Neural cell (in vitro differentiated cells): ENCODE measurements at regions not wholly inside any gene's neighbourhood (a gene's known extent, or its start where the extent isn't known, plus 50 kb on each side); places are given as distances from the start of the nearest gene placed in this dataset.

ENCODE experiments used
- H2AFZ ChIP-seq: fragments of 200-600, 300-800 bp; sonication (generic), shearing (Covaris generic); 2 replicates; pipeline ENCODE4 v1.6.0; 2014; ENCODE audit warnings: low read depth, mild to moderate bottlenecking, antibody characterized with exemption, low read length, moderate library complexity
- H3F3A ChIP-seq: fragments of 200-600 bp; shearing (Covaris generic); 2 replicates; pipeline ENCODE4 v1.6.1; 2016; ENCODE audit warnings: mild to moderate bottlenecking, moderate library complexity, mixed read lengths, antibody characterized with exemption, low read length; ENCODE audit not compliant: insufficient read depth, poor library complexity, severe bottlenecking
- H3K27ac ChIP-seq: fragments of 200-600, 300-800 bp; sonication (generic), shearing (Covaris generic); 2 replicates; pipeline ENCODE4 v1.5.1; 2014; ENCODE audit warnings: mild to moderate bottlenecking, low read length, moderate library complexity
- H3K27me3 ChIP-seq: fragments of 300-800, 200-600 bp; sonication (generic), shearing (Covaris generic); 2 replicates; pipeline ENCODE4 v1.6.0; 2014; ENCODE audit warnings: mild to moderate bottlenecking, low read depth, low read length, moderate library complexity; ENCODE audit not compliant: insufficient read depth
- H3K36me3 ChIP-seq: fragments of 300-800, 200-600 bp; sonication (generic), shearing (Covaris generic); 2 replicates; pipeline ENCODE4 v1.5.1; 2014; ENCODE audit warnings: mild to moderate bottlenecking, antibody characterized with exemption, low read length, moderate library complexity; ENCODE audit not compliant: insufficient read depth
- H3K4me2 ChIP-seq: fragments of 300-800, 200-600 bp; sonication (generic), shearing (Covaris generic); 2 replicates; pipeline ENCODE4 v1.6.0; 2014; ENCODE audit warnings: mild to moderate bottlenecking, low read length
- H3K4me3 ChIP-seq: fragments of 300-800, 200-600 bp; sonication (generic), shearing (Covaris generic); 2 replicates; pipeline ENCODE4 v1.5.1; 2014; ENCODE audit warnings: mild to moderate bottlenecking, low read length, moderate library complexity
- H3K79me2 ChIP-seq: fragments of 200-600 bp; shearing (Covaris generic); replicated peaks from 2 replicates; pipeline ENCODE4 v1.6.0; 2014; ENCODE audit warnings: mild to moderate bottlenecking, low read length, moderate library complexity; ENCODE audit not compliant: insufficient read depth
- H3K9ac ChIP-seq: fragments of 300-800, 200-600 bp; sonication (generic), shearing (Covaris generic); 2 replicates; pipeline ENCODE4 v1.6.1; 2016; ENCODE audit warnings: mild to moderate bottlenecking, low read length, mixed read lengths
- H3K9me2 ChIP-seq: fragments of 200-600 bp; shearing (Covaris generic); 2 replicates; pipeline ENCODE4 v1.6.1; 2016; ENCODE audit warnings: mild to moderate bottlenecking, low read length, mixed read lengths; ENCODE audit not compliant: insufficient read depth
- H3K9me3 ChIP-seq: fragments of 200-600, 300-800 bp; sonication (generic), shearing (Covaris generic); 2 replicates; pipeline ENCODE4 v1.6.1; 2016; ENCODE audit warnings: mild to moderate bottlenecking, mixed run types, low read length, moderate library complexity, mixed read lengths
- H4K20me1 ChIP-seq: fragments of 200-600 bp; shearing (Covaris generic); 2 replicates; pipeline ENCODE4 v1.6.1; 2016; ENCODE audit warnings: mild to moderate bottlenecking, mixed run types; ENCODE audit not compliant: insufficient read depth
- CTCF ChIP-seq: fragments of 450-650 bp; IDR thresholded peaks from 2 replicates; pipeline ENCODE4 v1.5.1; 2014; ENCODE audit warnings: antibody characterized with exemption, mild to moderate bottlenecking, moderate library complexity; ENCODE audit not compliant: poor library complexity, severe bottlenecking
- EP300 ChIP-seq: fragments of 450-650 bp; conservative IDR thresholded peaks from 2 replicates; pipeline ENCODE4 v1.6.1; 2014; ENCODE audit warnings: antibody characterized with exemption, mild to moderate bottlenecking, moderate library complexity; ENCODE audit not compliant: poor library complexity, severe bottlenecking
- EZH2 ChIP-seq: fragments of 200-600, 300-800 bp; shearing (Covaris generic), sonication (generic); IDR thresholded peaks from 2 replicates; pipeline ENCODE4 v1.6.1; 2014; ENCODE audit warnings: antibody characterized with exemption, low read length, borderline replicate concordance, mild to moderate bottlenecking; ENCODE audit not compliant: insufficient read depth, poor library complexity, severe bottlenecking
- MXI1 ChIP-seq: fragments of 450-650 bp; conservative IDR thresholded peaks from 2 replicates; pipeline ENCODE4 v1.6.1; 2014; ENCODE audit warnings: antibody characterized with exemption, mild to moderate bottlenecking; ENCODE audit not compliant: poor library complexity, severe bottlenecking
- POLR2AphosphoS5 ChIP-seq: IDR thresholded peaks from 2 replicates; pipeline ENCODE4 v1.6.1; 2012
- RAD21 ChIP-seq: fragments of 450-650 bp; conservative IDR thresholded peaks from 2 replicates; pipeline ENCODE4 v1.6.1; 2014; ENCODE audit warnings: antibody characterized with exemption, mild to moderate bottlenecking, moderate library complexity
- REST ChIP-seq: IDR thresholded peaks from 2 replicates; pipeline ENCODE4 v1.6.1; 2012; ENCODE audit warnings: borderline replicate concordance
- SMC3 ChIP-seq: fragments of 450-650 bp; conservative IDR thresholded peaks from 2 replicates; pipeline ENCODE4 v1.6.1; 2014; ENCODE audit warnings: antibody characterized with exemption, mild to moderate bottlenecking, moderate library complexity; ENCODE audit not compliant: poor library complexity
- TAF1 ChIP-seq: IDR thresholded peaks from 2 replicates; pipeline ENCODE4 v1.6.1; 2012; ENCODE audit warnings: low read depth

- TF ChIP-seq CTCF = no peak
- no peak for TF ChIP-seq SMC3
Observed at GRCh38 chr11:112498701-112499100, 238.0 kb upstream of the PLET1 start (continued).

GRCh38 chr11:112499153-112499880 is 238.7 kb upstream of the PLET1 start:
- H3K9me3 ChIP-seq = no peaks in the 10 kb centered on the region
- no peak overlapping the region for H2AFZ ChIP-seq
- TF ChIP-seq SMC3 = no peak
- TF ChIP-seq TAF1 = no peak
- TF ChIP-seq EP300 = no peak
- TF ChIP-seq RAD21 = no peak
- TF ChIP-seq CTCF = no peak
- TF ChIP-seq REST = no peak
- TF ChIP-seq POLR2AphosphoS5 = no peak
- TF ChIP-seq EZH2 = no peak
- TF ChIP-seq MXI1 = no peak
- no peak overlapping the region for H3K9ac ChIP-seq
- no peaks in the 10 kb centered on the region for H3F3A ChIP-seq
- H3K27ac ChIP-seq = no peak overlapping the region
- no peaks in the 10 kb centered on the region for H3K27me3 ChIP-seq
- H3K36me3 ChIP-seq = no peaks in the 10 kb centered on the region
- H3K4me2 ChIP-seq = no peak overlapping the region
- H3K4me3 ChIP-seq = no peak overlapping the region
- H3K79me2 ChIP-seq = no peaks in the 10 kb centered on the region
- H4K20me1 ChIP-seq = no peaks in the 10 kb centered on the region
- H3K9me2 ChIP-seq = no peaks in the 10 kb centered on the region

GRCh38 chr11:112499881-112500204 is 239.2 kb upstream of the PLET1 start:
- Histone ChIP-seq H3K4me3 (no peak overlapping the region), H3K9me3 (no peaks in the 10 kb centered on the region), H3K79me2 (no peaks in the 10 kb centered on the region), H3K9me2 (no peaks in the 10 kb centered on the region), H3K27ac (no peak overlapping the region), H3F3A (no peaks in the 10 kb centered on the region), H4K20me1 (no peaks in the 10 kb centered on the region), H2AFZ (no peak overlapping the region), H3K27me3 (no peaks in the 10 kb centered on the region), H3K36me3 (no peaks in the 10 kb centered on the region), H3K9ac (no peak overlapping the region), H3K4me2 (no peak overlapping the region)
- no peak for TF ChIP-seq RAD21
- TF ChIP-seq MXI1 = no peak
- no peak for TF ChIP-seq REST
